Erythroblast (primary cell): ENCODE measurements at regions not wholly inside any gene's neighbourhood (a gene's known extent, or its start where the extent isn't known, plus 50 kb on each side); places are given as distances from the start of the nearest gene placed in this dataset.

Source experiments
- DNase-seq, 2 experiments: peaks; one replicate each; lab custom pipeline; 2025; lab: John Stamatoyannopoulos, UW
- GATA1 ChIP-seq: IDR thresholded peaks from 2 replicates; pipeline ENCODE4 v1.6.1; 2011; ENCODE audit warnings: low read depth, mild to moderate bottlenecking, control low read depth, low read length, moderate library complexity
- POLR2A ChIP-seq: IDR thresholded peaks from 2 replicates; pipeline ENCODE4 v1.6.1; 2011; ENCODE audit warnings: mild to moderate bottlenecking, low read length

DNA sequence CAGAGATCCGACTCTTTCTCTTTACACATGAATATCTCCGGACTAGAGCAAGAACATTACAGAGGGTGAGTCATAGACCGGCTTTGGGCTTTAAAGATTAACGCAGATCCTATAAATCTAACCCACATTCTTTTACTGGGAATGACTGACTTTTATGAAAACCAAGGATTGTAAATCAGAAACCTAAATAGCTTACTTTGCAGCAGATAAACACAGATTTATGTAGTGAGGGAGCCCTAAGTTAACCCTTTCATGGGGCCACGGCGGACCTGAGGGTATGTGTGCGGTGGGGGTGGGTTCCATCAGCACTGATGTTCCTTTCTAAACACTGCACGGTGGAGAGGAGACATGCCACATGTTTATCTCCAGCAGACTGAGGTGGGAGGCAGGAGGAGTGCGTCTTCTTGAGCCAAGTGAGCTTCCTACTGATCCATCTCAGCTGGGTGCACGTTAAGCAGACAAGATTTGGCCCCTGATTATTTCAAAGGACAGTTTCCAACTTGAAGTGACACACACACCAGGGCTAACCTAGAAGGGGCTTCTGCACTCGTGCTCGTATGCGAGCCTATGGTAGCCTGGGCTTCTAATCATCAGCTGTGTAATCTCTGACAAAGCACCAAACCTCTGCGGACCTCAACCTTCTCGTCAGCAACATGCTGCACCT lies 127.6 kb downstream of the WDR11 start:
- DNase-seq, result no peak
- TF ChIP-seq POLR2A (no peak), GATA1 (no peak)

- DNase-seq, result no peak
- no peak for TF ChIP-seq GATA1
- TF ChIP-seq POLR2A, result no peak
Observed at GRCh38 chr10:120979435-120980278, 128.5 kb downstream of the WDR11 start.

GRCh38 chr10:120980279-120981255 lies 129.4 kb downstream of the WDR11 start:
- DNase-seq, result no peak
- TF ChIP-seq GATA1, result no peak
- no peak for TF ChIP-seq POLR2A

DNA sequence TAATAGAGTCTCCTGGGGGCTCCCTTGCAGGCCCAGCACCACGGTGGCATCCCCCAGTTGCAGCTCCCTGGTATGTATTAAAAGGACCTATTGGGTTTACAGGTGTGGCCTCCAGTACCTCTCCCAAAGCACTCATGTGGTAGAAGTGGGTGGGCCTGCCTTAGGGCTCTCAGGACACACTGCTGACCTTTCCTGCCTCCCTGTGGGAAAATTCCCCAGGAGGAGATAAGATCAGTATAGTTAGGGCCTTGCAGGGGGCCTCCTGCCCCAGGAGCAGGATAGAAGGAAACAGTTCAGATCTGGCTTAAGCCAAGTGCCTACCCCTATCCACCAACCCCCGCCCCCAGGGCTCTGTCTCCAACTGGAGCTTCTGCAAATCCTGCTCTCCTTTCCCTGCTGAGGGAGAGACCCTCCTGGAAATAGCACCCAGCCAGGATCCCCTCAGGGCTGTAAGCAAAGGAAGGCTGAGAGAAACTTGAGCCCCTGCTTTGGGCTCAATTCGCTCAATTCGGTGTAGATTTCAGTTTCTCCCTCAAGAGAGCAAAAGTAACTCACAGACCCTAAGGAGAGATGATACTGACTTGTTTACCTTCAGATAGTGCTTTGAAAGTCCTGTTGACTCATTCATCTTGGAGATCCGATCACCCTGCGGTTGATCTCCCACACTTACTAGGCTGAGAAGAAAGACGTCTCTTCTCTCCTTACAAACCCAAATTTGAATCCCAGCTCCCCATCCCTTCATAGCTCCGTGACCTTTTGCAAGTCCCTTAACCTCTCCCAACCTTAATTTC lies 130.6 kb downstream of the WDR11 start:
- TF ChIP-seq POLR2A (no peak), GATA1 (no peak)
- no peak for DNase-seq

DNA sequence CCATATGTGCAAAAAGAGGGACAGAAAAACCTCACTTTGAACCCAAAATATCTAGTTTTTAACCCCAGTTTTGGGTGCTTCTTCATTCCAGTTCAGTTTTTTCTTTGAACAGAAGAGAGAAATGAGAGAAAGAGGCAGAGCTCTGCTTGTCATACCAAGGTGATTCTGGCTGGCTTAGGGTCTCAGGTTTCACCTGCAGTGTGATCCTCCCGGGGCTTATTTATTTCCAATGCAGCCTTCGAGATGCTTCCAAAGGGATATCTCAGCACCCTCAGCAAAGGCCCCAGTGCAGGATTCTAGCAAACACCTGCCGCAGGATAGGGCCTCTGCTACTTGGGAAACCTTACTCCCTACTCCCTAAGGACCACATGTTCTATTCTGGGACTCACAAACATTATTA lies 131.3 kb downstream of the WDR11 start:
- TF ChIP-seq POLR2A, result no peak
- TF ChIP-seq GATA1, result no peak
- DNase-seq, result no peak

- TF ChIP-seq POLR2A, result no peak
- no peak for TF ChIP-seq GATA1
Observed at GRCh38 chr10:120983721-120984120, 132.6 kb downstream of the WDR11 start.

GRCh38 chr10:120984221-120984620 lies 133.1 kb downstream of the WDR11 start:
- TF ChIP-seq GATA1 (no peak), POLR2A (no peak)
- no peak for DNase-seq

More at GRCh38 chr10:120983721-120984120, 132.6 kb downstream of the WDR11 start:
- no peak for DNase-seq

GRCh38 chr10:120987359-120987758 lies 136.2 kb downstream of the WDR11 start:
- no peak for DNase-seq
- TF ChIP-seq POLR2A, result no peak
- no peak for TF ChIP-seq GATA1

GRCh38 chr10:120988751-120989150 lies 137.6 kb downstream of the WDR11 start:
- TF ChIP-seq GATA1 (no peak), POLR2A (no peak)
- DNase-seq, result no peak

DNA sequence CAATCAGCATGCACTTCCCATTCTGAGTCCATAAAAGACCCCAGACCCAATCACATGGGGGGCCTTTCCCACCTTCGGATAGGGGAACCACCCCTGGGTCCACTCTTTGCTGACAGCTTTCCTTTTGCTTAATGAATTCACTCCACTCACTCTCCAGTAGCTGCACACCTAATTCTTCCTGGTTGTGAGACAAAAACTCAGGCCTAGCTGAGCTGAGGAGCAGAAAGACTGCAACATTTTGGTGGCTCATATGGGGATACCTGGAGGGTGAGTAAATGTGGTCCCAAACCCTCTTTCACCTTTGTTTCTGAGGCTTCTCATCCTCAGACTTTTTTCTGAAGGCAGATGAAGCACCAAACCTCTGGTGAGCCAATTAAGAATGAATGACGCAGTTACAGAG lies 138.1 kb downstream of the WDR11 start:
- TF ChIP-seq POLR2A, result no peak
- DNase-seq, result no peak

- no peak for DNase-seq
- TF ChIP-seq GATA1 (no peak), POLR2A (no peak)
Observed at GRCh38 chr10:120989996-120990598, 138.9 kb downstream of the WDR11 start.

DNA sequence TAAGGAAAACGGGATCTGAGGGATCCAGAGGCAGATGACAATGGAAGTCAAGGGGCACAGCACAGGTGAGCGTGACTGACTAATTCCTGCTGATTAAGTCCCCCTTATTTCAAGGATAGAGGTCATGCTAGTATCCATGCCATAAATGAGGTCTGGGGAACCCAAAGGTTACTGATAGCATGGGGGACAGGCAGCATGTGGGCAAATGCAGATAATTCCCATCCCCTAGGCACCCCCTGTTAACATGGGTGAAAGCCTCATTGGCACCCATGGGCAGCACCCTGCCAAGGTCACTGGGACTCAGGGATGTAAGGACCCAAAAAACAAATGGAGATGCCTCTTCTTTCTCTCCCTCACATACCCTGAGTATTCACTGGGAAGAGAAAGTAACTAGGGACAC lies 139.7 kb downstream of the WDR11 start:
- TF ChIP-seq GATA1, result no peak
- TF ChIP-seq POLR2A, result no peak
- DNase-seq, result no peak
